ENCODE measurements at regions not wholly inside any gene's neighbourhood (a gene's known extent, or its start where the extent isn't known, plus 50 kb on each side); places are given as distances from the start of the nearest gene placed in this dataset.

DNA sequence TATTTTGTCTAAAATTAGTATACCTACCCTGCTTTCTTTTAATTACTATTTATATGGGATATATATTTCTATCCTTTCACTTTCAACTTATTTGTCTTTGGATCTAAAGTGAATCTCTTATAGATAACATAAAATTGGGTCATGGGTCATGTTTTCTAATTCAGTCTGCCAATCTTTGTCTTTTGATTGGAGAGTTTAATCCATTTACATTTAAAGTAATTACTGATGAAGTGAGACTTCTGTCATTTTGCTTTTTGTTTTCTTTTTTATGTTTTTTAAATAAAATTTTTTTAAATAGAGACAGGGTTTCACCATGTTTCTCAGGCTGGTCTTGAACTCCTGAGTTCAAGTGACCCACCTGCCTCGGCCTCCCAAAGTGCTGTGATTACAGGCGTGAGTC lies 50.5 kb upstream of the PRDM1 start:
- 85 to 91% methylated on average over 2 of the region's 2 CpGs for WGBS, 2 donors
- Histone ChIP-seq H3K4me3 (ENCODE audit: low read length in 2 of 2) (no peak overlapping the region), H3K27me3 (ENCODE audit: control insufficient read depth in 1 of 2, insufficient read depth in 2 of 2, low read length in 1 of 2) (no peaks in the 10 kb centered on the region), H3K36me3 (ENCODE audit: control insufficient read depth in 1 of 2, insufficient read depth in 2 of 2, low read length in 1 of 2) (no peaks in the 10 kb centered on the region), H3K9me3 (ENCODE audit: control insufficient read depth, low read length) (no peaks in the 10 kb centered on the region), H3K27ac (ENCODE audit: low read depth in 1 of 2, low read length in 2 of 2) (no peak overlapping the region), H3K4me1 (ENCODE audit: control insufficient read depth in 1 of 2, insufficient read depth in 2 of 2, low read length in 2 of 2) (no peaks in the 10 kb centered on the region)
- intact Hi-C loops (cut with DNase I), result no loop called here
- no peak for ATAC-seq (ENCODE audit: low FRiP score)
- no peak for DNase-seq

- no peaks in the 10 kb centered on the region for H3K9me3 ChIP-seq (ENCODE audit: control insufficient read depth, low read length)
- no peak for ATAC-seq (ENCODE audit: low FRiP score)
- WGBS, 2 donors, result 84 to 85% methylated on average over 2 of the region's 2 CpGs
These were observed 52.3 kb upstream of the PRDM1 start for GRCh38 chr6:106033806-106034205.

DNA sequence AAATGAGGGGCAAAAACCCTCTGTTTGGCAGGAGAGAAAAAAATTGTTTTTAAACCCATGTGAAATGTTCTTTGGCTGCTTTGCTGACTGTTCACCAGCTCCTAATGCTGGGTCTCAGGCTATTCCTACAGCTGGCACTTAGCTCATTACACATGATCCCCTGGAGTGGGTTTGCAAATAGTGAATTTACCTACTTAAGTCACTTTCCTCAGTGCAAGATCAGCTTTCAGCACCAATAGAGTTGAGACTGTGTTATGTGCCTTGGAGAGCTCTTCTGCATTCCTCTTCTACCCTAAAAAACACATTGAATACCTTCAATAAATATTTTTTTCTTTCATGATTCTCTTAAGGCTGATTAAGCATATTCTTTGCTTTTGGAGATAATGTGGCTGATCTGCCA lies 58.4 kb upstream of the PRDM1 start:
- no peaks in the 10 kb centered on the region for H3K36me3 ChIP-seq (ENCODE audit: control insufficient read depth in 1 of 2, insufficient read depth in 2 of 2, low read length in 1 of 2)
- no peak for ATAC-seq (ENCODE audit: low FRiP score)
- intact Hi-C loops (cut with DNase I), result no loop called here

More at GRCh38 chr6:106033806-106034205, 52.3 kb upstream of the PRDM1 start:
- Histone ChIP-seq H3K4me3 (ENCODE audit: low read length in 2 of 2) (no peak overlapping the region), H3K27me3 (ENCODE audit: control insufficient read depth in 1 of 2, insufficient read depth in 2 of 2, low read length in 1 of 2) (no peaks in the 10 kb centered on the region), H3K36me3 (ENCODE audit: control insufficient read depth in 1 of 2, insufficient read depth in 2 of 2, low read length in 1 of 2) (no peaks in the 10 kb centered on the region), H3K27ac (ENCODE audit: low read depth in 1 of 2, low read length in 2 of 2) (no peak overlapping the region), H3K4me1 (ENCODE audit: control insufficient read depth in 1 of 2, insufficient read depth in 2 of 2, low read length in 2 of 2) (no peaks in the 10 kb centered on the region)
- intact Hi-C loops (cut with DNase I), result no loop called here
- DNase-seq, result no peak

GRCh38 chr6:106026748-106027715 lies 59.1 kb upstream of the PRDM1 start:
- H3K9me3 ChIP-seq (ENCODE audit: control insufficient read depth, low read length), result no peaks in the 10 kb centered on the region
- intact Hi-C loops (cut with DNase I), result no loop called here
- H3K4me3 ChIP-seq (ENCODE audit: low read length in 2 of 2), result no peak overlapping the region
- no peaks in the 10 kb centered on the region for H3K27me3 ChIP-seq (ENCODE audit: control insufficient read depth in 1 of 2, insufficient read depth in 2 of 2, low read length in 1 of 2)
- H3K36me3 ChIP-seq (ENCODE audit: control insufficient read depth in 1 of 2, insufficient read depth in 2 of 2, low read length in 1 of 2), result no peaks in the 10 kb centered on the region
- no peak for ATAC-seq (ENCODE audit: low FRiP score)
- WGBS, 2 donors, result 21 to 34% methylated on average over 17 of the region's 17 CpGs
- no peak for DNase-seq
- H3K27ac ChIP-seq (ENCODE audit: low read depth in 1 of 2, low read length in 2 of 2), result no peak overlapping the region
- no peaks in the 10 kb centered on the region for H3K4me1 ChIP-seq (ENCODE audit: control insufficient read depth in 1 of 2, insufficient read depth in 2 of 2, low read length in 2 of 2)

More for the DNA sequence above, 58.4 kb upstream of the PRDM1 start:
- Histone ChIP-seq H3K9me3 (ENCODE audit: control insufficient read depth, low read length) (no peaks in the 10 kb centered on the region), H3K27ac (ENCODE audit: low read depth in 1 of 2, low read length in 2 of 2) (no peak overlapping the region), H3K4me3 (ENCODE audit: low read length in 2 of 2) (no peak overlapping the region), H3K4me1 (ENCODE audit: control insufficient read depth in 1 of 2, insufficient read depth in 2 of 2, low read length in 2 of 2) (no peaks in the 10 kb centered on the region), H3K27me3 (ENCODE audit: control insufficient read depth in 1 of 2, insufficient read depth in 2 of 2, low read length in 1 of 2) (no peaks in the 10 kb centered on the region)
- DNase-seq, result no peak

- Histone ChIP-seq H3K27me3 (ENCODE audit: control insufficient read depth in 1 of 2, insufficient read depth in 2 of 2, low read length in 1 of 2) (no peaks in the 10 kb centered on the region), H3K36me3 (ENCODE audit: control insufficient read depth in 1 of 2, insufficient read depth in 2 of 2, low read length in 1 of 2) (no peaks in the 10 kb centered on the region), H3K27ac (ENCODE audit: low read depth in 1 of 2, low read length in 2 of 2) (no peak overlapping the region), H3K4me1 (ENCODE audit: control insufficient read depth in 1 of 2, insufficient read depth in 2 of 2, low read length in 2 of 2) (no peaks in the 10 kb centered on the region), H3K4me3 (ENCODE audit: low read length in 2 of 2) (no peak overlapping the region), H3K9me3 (ENCODE audit: control insufficient read depth, low read length) (no peaks in the 10 kb centered on the region)
- intact Hi-C loops (cut with DNase I), result no loop called here
- DNase-seq, result no peak
- no peak for ATAC-seq (ENCODE audit: low FRiP score)
These were observed 60.5 kb upstream of the PRDM1 start for GRCh38 chr6:106025655-106026054.

GRCh38 chr6:106022801-106023200 lies 63.3 kb upstream of the PRDM1 start:
- 71 to 75% methylated on average over 5 of the region's 5 CpGs for WGBS, 2 donors
- ATAC-seq (ENCODE audit: low FRiP score), result no peak
- Histone ChIP-seq H3K4me3 (ENCODE audit: low read length in 2 of 2) (no peak overlapping the region), H3K9me3 (ENCODE audit: control insufficient read depth, low read length) (no peaks in the 10 kb centered on the region), H3K27ac (ENCODE audit: low read depth in 1 of 2, low read length in 2 of 2) (no peak overlapping the region), H3K27me3 (ENCODE audit: control insufficient read depth in 1 of 2, insufficient read depth in 2 of 2, low read length in 1 of 2) (no peaks in the 10 kb centered on the region), H3K4me1 (ENCODE audit: control insufficient read depth in 1 of 2, insufficient read depth in 2 of 2, low read length in 2 of 2) (no peaks in the 10 kb centered on the region), H3K36me3 (ENCODE audit: control insufficient read depth in 1 of 2, insufficient read depth in 2 of 2, low read length in 1 of 2) (no peaks in the 10 kb centered on the region)
- intact Hi-C loops (cut with DNase I), result no loop called here
- no peak for DNase-seq

DNA sequence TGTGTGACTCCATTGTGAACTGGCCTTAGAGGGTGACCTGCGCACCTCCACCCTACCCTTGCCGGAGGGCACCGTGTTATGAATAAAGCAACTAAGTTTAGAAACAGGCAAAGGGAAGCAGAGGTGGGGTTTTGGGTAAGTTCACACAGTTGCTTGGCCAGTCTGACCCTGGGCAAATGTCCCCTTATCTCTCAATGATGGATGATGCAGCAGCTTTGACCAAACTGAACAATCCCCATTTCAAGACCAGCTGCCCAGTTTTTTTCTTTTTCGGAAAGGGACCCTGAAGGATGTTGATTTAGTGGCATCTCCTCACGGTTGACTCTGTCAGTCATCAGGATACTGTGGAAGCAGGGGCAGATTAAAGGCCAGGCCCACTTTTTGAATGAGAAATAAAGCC lies 68.7 kb upstream of the PRDM1 start:
- Histone ChIP-seq H3K27ac (ENCODE audit: low read depth in 1 of 2, low read length in 2 of 2) (no peak overlapping the region), H3K4me3 (ENCODE audit: low read length in 2 of 2) (no peak overlapping the region), H3K36me3 (ENCODE audit: control insufficient read depth in 1 of 2, insufficient read depth in 2 of 2, low read length in 1 of 2) (no peaks in the 10 kb centered on the region), H3K9me3 (ENCODE audit: control insufficient read depth, low read length) (no peaks in the 10 kb centered on the region), H3K27me3 (ENCODE audit: control insufficient read depth in 1 of 2, insufficient read depth in 2 of 2, low read length in 1 of 2) (no peaks in the 10 kb centered on the region), H3K4me1 (ENCODE audit: control insufficient read depth in 1 of 2, insufficient read depth in 2 of 2, low read length in 2 of 2) (no peaks in the 10 kb centered on the region)
- intact Hi-C loops (cut with DNase I), result no loop called here
- DNase-seq (no peak), ATAC-seq (ENCODE audit: low FRiP score) (no peak)
- WGBS, 2 donors, result 47 to 52% methylated on average over 5 of the region's 5 CpGs

DNA sequence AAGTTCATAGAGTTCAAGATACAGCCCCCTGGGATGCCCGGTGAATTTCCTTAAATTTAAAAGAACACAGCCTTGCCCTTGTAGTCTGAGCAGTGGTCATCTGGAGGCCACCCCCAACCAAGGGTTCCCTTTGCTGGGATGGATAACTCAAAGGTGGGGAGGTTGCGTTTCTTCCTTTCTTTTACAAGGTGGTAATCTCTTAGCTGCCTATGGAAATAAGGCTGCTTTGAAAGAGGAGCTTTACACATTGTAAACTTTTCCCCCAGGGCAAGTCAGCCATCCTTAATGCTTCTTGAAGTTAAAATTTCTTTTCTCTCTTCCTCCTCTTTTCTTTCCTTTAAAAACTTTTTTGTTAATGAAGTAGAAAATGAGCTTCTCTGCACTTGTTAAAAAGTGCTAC lies 71.2 kb upstream of the PRDM1 start:
- intact Hi-C loops (cut with DNase I), result no loop called here
- Histone ChIP-seq H3K4me1 (ENCODE audit: control insufficient read depth in 1 of 2, insufficient read depth in 2 of 2, low read length in 2 of 2) (no peaks in the 10 kb centered on the region), H3K9me3 (ENCODE audit: control insufficient read depth, low read length) (no peaks in the 10 kb centered on the region), H3K27ac (ENCODE audit: low read depth in 1 of 2, low read length in 2 of 2) (no peak overlapping the region), H3K36me3 (ENCODE audit: control insufficient read depth in 1 of 2, insufficient read depth in 2 of 2, low read length in 1 of 2) (no peaks in the 10 kb centered on the region), H3K4me3 (ENCODE audit: low read length in 2 of 2) (no peak overlapping the region), H3K27me3 (ENCODE audit: control insufficient read depth in 1 of 2, insufficient read depth in 2 of 2, low read length in 1 of 2) (no peaks in the 10 kb centered on the region)
- WGBS, 2 donors, result 15 to 25% methylated on average over 2 of the region's 2 CpGs
- ATAC-seq (ENCODE audit: low FRiP score), result no peak
- no peak for DNase-seq

DNA sequence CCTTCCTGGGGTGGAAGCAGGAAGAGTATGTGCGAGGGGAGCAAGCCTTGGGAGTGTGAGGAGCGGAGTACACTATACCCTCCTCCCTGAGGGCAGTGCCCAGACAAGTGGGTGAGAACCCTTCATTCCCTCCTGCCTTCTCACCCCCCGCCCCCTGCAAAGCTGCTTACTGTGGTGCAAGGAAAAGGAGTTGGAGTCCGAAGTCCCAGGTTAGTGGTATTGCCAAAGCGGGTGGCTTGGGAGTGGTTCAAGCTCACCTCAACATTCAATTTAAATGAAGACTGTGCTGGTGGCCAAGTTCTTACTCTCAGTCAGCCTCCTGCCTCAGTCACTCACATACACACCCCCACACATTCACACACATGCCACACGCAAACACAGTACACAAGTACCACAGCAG lies 74.7 kb upstream of the PRDM1 start:
- ATAC-seq (ENCODE audit: low FRiP score) (no peak), DNase-seq (no peak)
- peaks cover 0 to 2% of the 10 kb centered on the region in 2 donors for H3K27me3 ChIP-seq (ENCODE audit: control insufficient read depth in 1 of 2, insufficient read depth in 2 of 2, low read length in 1 of 2)
- no peaks in the 10 kb centered on the region for H3K9me3 ChIP-seq (ENCODE audit: control insufficient read depth, low read length)
- H3K36me3 ChIP-seq (ENCODE audit: control insufficient read depth in 1 of 2, insufficient read depth in 2 of 2, low read length in 1 of 2), result no peaks in the 10 kb centered on the region
- no peaks in the 10 kb centered on the region for H3K4me1 ChIP-seq (ENCODE audit: control insufficient read depth in 1 of 2, insufficient read depth in 2 of 2, low read length in 2 of 2)
- WGBS, 2 donors, result 94 to 98% methylated on average over 6 of the region's 6 CpGs
- H3K4me3 ChIP-seq (ENCODE audit: low read length in 2 of 2), result no peak overlapping the region
- intact Hi-C loops (cut with DNase I), result no loop called here
- no peak overlapping the region for H3K27ac ChIP-seq (ENCODE audit: low read depth in 1 of 2, low read length in 2 of 2)

All from aorta (tissue), 5 donors.